GM19395 (cell line): ENCODE measurements at regions not wholly inside any gene's neighbourhood (a gene's known extent, or its start where the extent isn't known, plus 50 kb on each side); places are given as distances from the start of the nearest gene placed in this dataset.

ENCODE experiments used
- ATAC-seq: cut with Tn5 transposase; IDR thresholded peaks from one replicate; pipeline ENCODE4 v1.9.1; 2021; ENCODE audit warnings: mild to moderate bottlenecking, moderate library complexity; ENCODE audit not compliant: unreplicated experiment

DNA sequence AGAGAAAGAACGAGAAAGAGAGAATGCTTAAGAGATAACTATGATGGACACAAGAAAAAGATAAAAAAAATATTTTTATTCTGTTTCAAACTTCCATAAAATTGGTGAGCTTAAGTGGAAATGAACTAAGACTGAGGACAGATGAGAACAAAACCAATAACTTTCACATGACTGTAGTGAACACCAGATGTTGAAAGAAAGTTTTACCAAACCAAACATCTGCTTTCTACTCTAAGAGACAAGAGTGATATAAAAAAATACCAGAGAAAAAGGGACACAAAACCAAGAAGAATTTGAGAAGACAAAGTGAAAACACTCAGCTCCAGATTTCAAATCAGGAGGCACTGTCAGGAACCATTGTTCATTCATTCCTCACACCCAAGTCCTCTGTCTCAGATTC, 147.9 kb downstream of the IMPG2 start:
- no peak for ATAC-seq

DNA sequence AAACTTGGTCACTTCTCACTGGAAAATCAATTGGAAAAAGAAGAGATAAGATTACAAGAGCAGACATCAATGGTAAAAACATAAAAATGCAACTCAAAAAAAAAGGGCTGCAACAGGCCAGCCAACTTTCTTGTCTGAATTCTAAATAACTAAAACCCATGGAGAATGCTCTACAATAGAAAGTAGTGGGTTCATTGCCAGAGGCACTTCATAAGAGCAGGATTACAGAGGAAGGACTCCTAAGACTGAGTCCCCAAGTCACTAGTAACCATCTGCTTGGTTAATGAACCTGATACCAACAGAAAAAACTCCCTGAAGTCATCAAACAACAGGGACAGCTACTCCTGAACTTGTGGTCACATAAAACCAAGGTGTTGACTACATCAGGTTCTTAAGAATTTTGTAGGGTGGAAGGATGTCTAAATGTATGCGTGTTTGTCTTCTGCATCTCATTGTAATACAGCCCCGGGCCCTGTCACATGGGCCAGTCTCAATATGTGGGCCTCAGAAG, 148.6 kb downstream of the IMPG2 start:
- no peak for ATAC-seq

DNA sequence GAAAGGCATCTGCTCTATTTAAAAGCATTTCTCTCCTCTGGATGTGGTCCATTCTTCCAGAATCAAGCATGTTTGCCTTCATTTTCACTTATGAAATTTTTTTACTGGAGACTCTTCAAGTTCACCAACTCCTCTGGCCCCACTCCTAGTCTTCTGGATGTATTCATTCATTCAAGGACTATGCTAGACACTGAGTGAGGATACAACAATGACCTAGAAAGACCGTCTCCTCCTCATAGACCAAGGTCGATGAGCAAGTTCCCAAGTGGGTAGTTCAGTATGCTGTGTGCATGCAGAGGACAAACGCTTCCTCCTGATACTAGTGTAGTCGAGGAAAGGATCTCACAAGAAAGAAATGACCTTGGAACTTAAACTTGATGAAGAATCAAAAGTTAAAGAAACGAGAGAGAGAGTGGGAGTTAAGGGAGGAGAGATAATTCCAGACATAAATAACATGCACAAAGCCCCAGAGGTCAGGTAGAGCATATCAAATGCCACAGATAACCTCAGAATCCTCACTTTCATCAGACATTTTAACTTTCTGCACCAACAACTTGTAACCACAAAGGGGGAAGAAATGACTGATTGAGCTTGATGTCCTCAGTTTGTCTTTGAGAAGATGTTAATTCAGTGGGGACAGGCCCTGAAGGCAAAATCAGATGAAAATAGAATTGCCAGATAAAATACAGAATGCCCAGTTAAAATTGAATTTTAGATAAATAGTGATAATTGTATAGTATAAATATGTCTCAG, 149.4 kb downstream of the IMPG2 start:
- no peak for ATAC-seq

DNA sequence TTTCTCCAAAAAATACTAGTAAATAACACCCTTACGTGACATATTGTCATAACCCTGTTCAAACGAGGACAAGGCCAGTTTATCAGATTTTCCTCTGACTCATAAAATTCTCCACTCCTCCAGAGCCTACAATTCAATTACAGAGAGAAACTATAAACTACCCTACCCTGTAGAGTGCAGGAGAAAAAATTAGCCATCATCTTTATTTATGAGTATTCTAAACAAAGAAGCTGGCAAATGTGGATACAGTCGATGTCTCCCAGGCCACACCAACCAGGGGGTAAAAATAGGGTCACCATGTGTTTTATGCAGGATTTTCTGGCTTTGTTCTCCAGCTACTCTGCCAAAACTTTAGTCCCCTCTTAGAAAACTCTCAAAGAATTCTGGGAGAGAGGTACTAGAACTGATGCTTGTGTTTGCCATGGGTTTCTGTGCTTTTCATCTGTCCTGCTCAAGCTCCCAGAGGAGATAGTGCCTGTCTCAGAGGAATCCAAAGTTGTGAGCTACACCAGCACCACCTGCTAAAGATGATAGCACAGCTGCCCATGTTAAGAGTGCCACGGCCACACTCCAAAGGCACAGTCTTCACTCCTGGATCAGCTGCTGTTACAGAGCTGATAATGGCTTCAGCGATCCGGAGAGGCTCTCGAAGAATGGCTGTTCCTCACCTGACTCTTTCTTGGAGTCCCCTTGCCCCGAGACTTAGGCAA, 150.2 kb downstream of the IMPG2 start:
- no peak for ATAC-seq

DNA sequence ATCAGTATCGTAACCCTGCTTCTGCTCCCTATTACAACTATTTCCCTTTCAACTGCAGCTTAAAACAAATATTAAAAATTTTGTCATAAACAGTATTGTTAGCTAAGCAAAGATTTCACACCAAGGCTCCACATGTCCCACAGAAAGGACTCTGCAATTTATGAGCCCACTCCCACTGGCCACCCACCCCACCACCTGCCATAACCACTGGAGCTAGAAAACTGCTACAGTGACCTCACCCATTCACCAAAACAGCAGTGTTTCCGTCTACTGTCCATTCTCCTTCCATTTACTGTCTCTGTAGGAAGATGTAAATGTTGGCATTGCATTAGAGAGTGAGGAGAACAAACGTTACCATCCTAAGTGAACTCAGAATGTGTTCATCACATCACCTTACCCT, 150.9 kb downstream of the IMPG2 start:
- ATAC-seq: no peak

DNA sequence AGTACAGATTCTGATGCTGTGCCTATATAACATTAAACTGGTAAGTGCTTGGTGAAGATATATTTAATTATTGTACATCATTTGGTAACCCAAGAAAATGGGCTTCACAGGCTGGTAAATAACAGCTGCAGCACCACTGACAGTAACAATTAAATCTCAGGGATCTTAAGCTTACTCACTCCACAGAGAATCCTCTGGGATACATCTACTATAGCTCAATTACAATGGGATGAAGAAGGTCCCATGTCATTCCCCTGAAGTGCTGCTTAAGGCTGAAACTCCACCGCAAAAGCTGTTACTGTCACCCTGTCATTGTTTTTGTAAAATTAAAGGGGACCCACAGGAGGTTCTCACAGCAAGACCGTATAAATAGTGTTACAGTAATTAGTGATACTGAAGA, 153.0 kb downstream of the IMPG2 start:
- ATAC-seq: no peak

DNA sequence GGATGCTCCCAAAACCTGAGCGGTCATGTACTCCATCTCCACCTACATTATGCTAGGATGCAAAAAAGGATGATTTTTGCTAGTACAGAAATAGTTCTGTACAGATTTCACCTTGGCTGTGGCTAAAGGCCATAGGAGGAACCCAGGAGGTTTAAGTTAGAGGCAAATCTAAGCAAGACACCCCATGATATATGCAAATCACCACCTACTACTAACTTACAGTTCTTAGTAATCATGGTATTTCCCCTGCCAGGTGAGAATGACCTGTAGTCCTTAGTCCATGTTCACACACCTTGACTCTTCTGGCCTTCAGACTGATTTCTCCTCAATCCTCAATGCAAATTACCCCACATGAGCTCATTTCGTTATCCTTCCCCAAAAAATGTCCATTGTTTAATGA, 154.2 kb downstream of the IMPG2 start:
- ATAC-seq: no peak

DNA sequence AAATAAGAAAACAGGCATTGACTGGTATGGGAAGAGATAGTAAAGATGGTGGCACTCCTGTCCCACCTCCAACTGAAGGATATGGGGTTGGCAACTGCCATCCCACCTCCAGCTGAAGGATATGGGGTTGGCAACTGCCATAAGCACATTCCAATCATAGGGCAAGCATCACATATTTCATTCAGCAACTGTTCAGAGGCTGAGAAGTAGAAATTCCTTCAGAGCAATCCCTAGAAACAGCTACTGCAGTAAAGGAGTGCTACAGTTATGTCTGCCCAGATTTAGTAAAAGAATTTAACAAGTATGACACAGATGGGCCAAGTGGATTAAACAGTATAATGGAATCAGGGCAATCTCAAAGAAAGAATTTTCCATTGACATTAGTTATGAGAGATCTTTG, 156.8 kb downstream of the IMPG2 start:
- no peak for ATAC-seq

DNA sequence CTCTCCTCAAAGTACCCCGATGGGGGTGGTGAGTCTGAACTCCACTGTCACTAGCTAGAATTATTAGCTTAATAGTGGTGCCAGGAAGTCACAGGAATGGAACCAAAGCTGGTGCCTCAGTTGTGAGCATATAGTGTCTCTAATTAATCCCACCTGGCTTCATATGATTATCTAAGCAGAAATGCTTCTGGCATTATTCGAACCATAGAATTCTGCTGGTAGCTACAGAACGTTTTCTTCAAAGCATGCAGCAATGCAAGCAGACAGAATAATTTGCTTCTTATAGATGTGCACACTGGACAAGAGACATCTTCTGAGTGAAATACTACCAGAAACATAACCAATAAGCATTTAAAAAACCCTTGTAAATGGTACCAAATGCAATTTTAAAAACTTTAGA, 160.9 kb downstream of the IMPG2 start:
- no peak for ATAC-seq

DNA sequence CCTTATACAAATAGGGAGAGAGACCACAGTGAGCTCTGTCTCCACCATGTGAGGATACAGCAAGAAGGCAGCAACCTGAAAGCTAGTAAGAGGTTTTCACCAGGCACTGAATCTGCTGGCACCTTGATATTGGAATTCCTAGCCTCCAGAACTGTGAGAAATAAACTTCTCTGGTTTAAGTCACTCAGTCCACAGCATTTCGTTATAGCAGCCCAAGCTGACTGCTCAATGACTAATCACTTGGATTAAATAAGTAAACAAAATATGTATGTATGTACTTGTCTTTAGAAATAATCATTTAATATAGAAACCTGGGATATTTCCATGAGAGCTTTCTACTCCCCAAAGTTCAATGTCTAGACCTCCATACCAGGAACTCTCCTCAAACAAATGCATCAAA, 162.0 kb downstream of the IMPG2 start:
- ATAC-seq: no peak

DNA sequence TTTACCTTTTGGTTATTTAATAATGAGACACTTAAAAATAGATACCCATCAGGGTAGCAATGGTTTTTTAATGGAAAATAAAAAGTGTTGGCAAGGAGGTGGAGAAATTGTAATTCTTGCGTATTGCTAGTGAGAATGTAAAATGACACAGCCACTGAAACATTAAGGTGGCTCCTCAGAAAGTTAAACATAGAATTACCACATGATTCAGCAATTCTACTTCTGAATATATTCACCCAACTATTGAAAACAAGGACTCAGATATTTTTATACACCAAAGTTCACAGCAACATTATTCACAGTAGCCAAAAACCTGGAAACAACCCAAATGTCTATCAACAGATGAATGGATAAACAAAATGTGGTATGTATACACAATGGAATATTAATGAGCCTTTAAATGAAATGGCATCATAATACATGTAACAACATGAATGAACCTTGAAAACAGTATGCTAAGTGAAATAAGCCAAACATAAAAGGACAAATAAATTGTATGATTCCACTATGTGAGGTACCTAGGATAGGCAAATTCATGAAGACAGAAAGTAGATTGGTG, 163.5 kb downstream of the IMPG2 start:
- no peak for ATAC-seq

DNA sequence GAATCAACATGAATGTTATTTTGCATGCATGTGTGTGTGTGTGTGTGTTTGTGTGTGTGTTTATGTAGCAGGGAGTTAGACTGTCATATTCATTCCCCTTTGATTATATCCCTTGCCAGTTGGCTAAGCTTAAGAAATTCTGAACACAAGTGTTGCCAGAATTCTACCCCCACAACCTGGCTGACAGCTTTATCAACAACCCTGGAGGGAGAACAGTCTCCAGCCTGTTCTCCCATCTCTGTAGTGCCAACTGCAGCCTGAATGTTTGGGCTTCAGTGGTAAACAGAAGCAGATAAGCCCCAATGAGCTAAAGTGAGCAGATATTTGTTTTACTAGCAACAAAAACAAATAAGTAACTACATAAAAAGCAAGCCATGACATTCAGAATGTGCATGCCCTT, 162.6 kb upstream of the ABI3BP start:
- no peak for ATAC-seq

DNA sequence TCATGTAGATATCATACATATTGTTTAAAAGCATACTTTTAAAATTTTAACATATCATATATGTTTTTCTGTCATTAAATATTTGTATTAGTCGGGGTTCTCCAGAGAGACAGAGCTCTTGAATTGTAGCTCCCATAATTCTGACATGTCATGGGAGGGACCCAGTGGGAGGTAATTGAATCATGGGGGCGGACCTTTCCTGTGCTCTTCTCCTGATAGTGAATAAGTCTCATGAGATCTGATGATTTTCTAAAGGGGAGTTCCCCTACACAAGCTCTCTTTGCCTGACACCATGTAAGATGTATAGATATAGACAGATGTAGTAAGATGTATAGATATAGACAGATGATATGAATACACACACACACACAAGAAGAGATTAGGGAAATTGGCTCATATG, 161.2 kb upstream of the ABI3BP start:
- ATAC-seq: no peak

DNA sequence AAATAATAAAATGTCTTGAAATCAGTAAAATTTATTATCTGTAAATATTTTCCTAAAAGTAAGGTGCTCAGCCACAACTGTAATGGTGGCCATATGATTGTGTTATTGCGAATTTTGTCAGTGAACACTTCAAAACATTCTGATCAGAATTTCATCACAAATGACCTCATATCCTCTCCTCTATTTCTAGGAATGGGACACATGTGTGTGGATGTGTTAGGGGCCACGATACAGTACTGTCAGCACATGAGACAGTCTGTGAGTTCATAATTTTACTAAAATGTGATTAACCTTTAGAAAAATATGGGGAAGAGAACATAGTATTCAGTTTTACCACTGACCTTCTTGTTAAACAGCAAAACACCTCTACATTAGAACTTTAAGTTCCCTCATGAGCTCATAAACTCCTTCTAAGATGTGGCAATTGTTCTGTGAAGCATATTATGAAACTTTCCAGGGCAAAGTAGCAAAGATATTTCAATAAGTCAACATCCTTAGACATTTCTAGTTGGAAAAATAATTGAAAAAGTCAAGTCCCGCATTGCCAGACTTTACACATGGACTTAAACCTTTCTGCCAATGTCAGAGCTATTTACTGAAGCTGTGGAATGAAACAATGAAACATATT, 158.2 kb upstream of the ABI3BP start:
- no peak for ATAC-seq

DNA sequence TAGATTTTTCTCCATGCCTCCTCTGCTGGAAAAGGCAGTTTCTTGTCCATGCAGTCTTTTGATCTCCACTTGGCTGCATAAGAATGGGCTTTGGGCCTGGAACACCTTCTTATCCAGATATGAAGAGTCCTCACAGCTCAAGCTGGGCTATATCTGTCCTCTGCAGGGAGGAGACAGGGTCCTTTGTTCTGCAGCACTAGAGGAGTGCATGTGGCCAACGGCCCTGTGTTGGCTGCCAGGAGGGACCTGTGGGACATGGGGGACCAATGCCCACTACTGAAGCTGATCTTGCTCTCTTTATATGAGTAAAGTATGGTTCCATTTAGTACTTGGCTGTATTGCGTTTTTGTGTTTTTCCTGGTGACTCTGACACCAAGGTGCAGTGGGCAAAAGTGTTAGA, 157.3 kb upstream of the ABI3BP start:
- no peak for ATAC-seq

DNA sequence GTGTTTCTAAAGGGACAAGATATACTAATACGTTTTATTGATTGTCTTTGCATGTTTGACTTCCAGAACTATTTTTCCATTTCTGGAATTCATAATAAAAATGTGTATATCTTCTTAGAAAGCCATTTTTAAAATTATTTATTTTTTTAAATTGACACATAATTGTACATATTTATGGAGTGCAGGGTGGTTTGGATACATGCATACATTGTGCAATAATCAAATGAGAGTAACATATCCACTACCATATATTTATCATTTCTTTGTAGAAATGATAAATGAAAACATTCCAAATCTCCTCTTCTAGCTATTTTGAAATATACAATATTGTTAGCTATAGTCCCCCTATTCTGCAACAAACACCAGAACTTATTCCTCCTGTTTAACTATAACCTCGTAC, 156.5 kb upstream of the ABI3BP start:
- no peak for ATAC-seq

DNA sequence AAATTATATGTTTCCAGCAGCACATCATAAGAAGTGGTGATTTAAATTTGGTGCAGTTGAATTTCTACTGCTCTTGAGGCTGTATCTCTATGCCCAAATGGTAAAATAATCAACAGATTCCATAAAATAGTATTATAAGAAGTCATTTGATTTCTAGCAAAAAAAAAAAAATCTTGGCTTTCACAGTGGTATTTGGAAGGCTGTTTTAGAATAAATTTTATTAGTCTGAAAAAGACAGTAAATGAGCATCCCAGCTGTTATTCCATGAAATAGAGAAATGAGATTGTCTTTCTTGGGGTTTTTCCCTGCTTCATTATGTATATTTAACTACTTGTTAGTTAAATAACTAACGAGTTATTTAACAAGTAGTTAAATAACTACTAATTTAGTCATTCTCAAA, 156.0 kb upstream of the ABI3BP start:
- no peak for ATAC-seq

DNA sequence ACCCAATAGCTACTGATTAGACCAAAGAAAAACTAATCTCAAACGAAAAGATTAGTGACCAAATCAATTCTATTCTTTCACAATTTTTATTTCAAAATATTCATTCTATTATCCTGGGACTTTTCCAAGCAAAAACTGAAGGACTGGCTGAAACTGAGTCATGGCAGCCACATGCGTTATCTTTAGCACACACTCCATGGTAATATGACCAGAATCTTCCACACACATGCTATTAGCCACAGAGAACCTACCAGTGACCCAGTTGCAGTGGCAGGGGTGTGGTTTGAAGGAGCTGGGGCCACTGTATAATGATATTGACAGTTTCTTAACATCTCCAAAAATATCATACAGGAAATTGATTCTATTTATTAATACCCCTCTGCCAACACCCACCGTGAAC, 154.8 kb upstream of the ABI3BP start:
- no peak for ATAC-seq

DNA sequence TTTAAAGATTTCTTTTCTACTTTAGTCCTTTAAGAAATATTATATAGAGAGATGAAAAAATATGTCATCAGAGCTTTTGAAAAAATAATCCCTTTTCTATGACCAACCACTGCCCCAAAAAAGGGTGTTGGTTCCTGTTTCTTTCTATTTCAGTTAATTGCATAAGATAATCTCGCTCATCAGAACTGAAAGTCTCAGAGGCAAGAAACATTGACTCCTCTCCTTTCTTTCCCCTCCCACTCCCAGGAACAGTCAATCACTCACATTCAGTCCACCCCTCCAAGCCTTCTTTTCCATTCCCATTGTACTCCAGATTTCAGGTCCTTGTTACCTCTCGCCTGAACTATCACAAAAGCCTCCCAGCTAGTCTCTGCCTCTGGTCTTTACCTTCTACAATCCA, 153.7 kb upstream of the ABI3BP start:
- ATAC-seq: no peak

DNA sequence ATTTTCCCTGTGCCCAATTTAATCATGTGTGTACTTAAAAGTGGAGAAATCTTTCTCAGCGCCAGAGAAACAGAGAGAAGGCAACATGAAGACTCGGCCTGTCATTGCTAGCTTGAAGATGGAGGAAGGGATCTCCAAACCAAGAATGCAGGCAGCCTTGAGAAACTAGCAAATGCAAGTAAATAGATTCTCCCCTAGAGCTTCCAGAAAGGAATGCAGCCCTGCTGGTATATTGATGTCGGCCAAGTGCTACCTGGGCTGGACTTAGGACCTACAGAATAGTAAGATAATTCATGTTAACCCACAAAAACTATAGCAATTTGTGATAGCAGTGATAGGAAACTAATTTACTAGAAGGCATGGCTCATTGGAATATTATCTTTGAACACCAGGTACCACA, 150.9 kb upstream of the ABI3BP start:
- ATAC-seq: no peak

DNA sequence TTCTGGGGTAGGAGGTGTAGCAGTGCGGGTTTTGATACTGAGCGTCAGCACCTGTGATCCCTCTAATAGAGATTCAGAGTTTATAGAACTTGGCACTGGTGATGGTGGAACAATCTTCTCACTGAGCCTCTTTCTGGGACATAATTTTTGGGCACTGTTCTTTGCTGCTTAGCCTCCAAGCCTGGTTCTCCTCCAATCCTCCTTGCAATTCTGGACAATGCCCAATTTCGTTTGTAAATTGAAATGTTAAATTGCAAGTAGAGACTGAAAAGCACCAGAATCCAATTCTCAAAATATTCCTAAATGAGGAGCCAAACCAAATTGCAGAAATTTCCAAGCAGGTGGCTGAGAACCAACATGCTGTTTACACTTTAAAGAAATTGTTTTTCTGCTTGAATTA, 149.8 kb upstream of the ABI3BP start:
- no peak for ATAC-seq

DNA sequence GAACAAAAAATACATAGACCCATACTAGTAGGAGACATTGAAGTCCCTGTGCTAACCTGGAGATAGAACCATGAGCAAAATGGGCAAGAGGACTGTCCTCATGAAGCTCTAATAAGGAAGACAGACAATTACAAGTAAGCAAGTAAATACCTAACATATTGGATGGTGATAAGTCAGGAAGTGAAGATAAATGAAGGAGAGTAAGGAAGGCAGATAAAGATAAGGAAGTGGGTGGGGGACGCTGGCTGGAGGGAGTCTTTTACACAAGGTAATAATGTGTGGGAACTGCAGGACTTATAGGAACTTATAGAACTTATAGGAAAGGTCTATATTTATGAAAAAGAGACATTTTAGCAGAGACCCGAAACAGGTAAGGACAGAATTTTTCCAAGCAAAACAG, 148.9 kb upstream of the ABI3BP start:
- no peak for ATAC-seq
